Neural progenitor cell (in vitro differentiated cells): ENCODE measurements at regions not wholly inside any gene's neighbourhood (a gene's known extent, or its start where the extent isn't known, plus 50 kb on each side); places are given as distances from the start of the nearest gene placed in this dataset.
"Not testable (repeated sequence)": the region's sequence is repeated elsewhere in the genome, so short reads cannot be mapped to it uniquely, and the experiment has no call there.

Experiments
- CTCF ChIP-seq: fragments of 200-600 bp; sonication (generic); IDR thresholded peaks from 2 replicates; pipeline ENCODE4 v1.5.1; 2017; ENCODE audit warnings: antibody characterized with exemption, mild to moderate bottlenecking
- EZH2 ChIP-seq: fragments of 200-600 bp; sonication (generic); IDR thresholded peaks from 2 replicates; pipeline ENCODE4 v1.6.1; 2017; ENCODE audit warnings: antibody characterized with exemption, mild to moderate bottlenecking, moderate library complexity

GRCh38 chr11:94235772-94236171, 68.6 kb upstream of the IZUMO1R start:
- not testable (repeated sequence) for TF ChIP-seq CTCF, EZH2
